ENCODE measurements at regions not wholly inside any gene's neighbourhood (a gene's known extent, or its start where the extent isn't known, plus 50 kb on each side); places are given as distances from the start of the nearest gene placed in this dataset.

- Histone ChIP-seq H3F3A (replicated peaks; ENCODE audit: low read depth) (no peaks in the 10 kb centered on the region), H3K4me3 (no peak overlapping the region), H3K27me3 (ENCODE audit: insufficient read depth) (no peaks in the 10 kb centered on the region), H3K79me2 (replicated peaks; ENCODE audit: insufficient read depth) (no peaks in the 10 kb centered on the region), H3K36me3 (ENCODE audit: insufficient read depth) (no peaks in the 10 kb centered on the region), H3K27ac (ENCODE audit: low read depth) (no peak overlapping the region), H3K4me1 (ENCODE audit: insufficient read depth) (no peaks in the 10 kb centered on the region), H2AFZ (no peak overlapping the region), H3K9me2 (ENCODE audit: insufficient read depth) (no peaks in the 10 kb centered on the region), H4K20me1 (replicated peaks; ENCODE audit: insufficient read depth) (no peaks in the 10 kb centered on the region), H3K4me2 (no peak overlapping the region)
- Mint-ChIP-seq H3K9me3 (peaks cover 3% of the 10 kb centered on the region; the same call in 1 of the 3 replicates), H3K27ac (no peak overlapping the region), H3K4me3 (no peak overlapping the region), H3K36me3 (ENCODE audit: low read depth) (no peaks in the 10 kb centered on the region), H3K4me1 (no peaks in the 10 kb centered on the region), H3K27me3 (ENCODE audit: insufficient read depth, low read depth, poor library complexity) (no peaks in the 10 kb centered on the region)
- TF ChIP-seq STAT1 (IDR thresholded peaks at IDR 0.05; ENCODE audit: unreplicated experiment) (no peak), EZH2phosphoT487 (IDR thresholded peaks at IDR 0.05; ENCODE audit: unreplicated experiment) (no peak), NANOG (IDR thresholded peaks at IDR 0.05; ENCODE audit: borderline replicate concordance) (no peak), CTCF (conservative IDR thresholded peaks at IDR 0.05; ENCODE audit: low read depth in 2 of 2) (no peak), JUNB (IDR thresholded peaks at IDR 0.05; ENCODE audit: unreplicated experiment) (no peak), ZNF331 (CRISPR knock-in tag; IDR thresholded peaks at IDR 0.05; ENCODE audit: low read depth) (no peak), EZH2 (IDR thresholded peaks at IDR 0.05; ENCODE audit: low read depth, unreplicated experiment) (no peak), POLR2AphosphoS5 (IDR thresholded peaks at IDR 0.05; ENCODE audit: low read depth) (no peak), CREB1 (CRISPR knock-in tag; IDR thresholded peaks at IDR 0.05; ENCODE audit: low read depth) (no peak), REST (IDR thresholded peaks at IDR 0.05; ENCODE audit: unreplicated experiment) (no peak), ETS1 (IDR thresholded peaks at IDR 0.05) (no peak), ZNF462 (CRISPR knock-in tag; IDR thresholded peaks at IDR 0.05) (no peak), ZNF114 (CRISPR knock-in tag; IDR thresholded peaks at IDR 0.05) (no peak)
- no peak for ATAC-seq
- no peak for DNase-seq (ENCODE audit: low spot score)
Measured at GRCh38 chr6:74369556-74369993, 673.6 kb downstream of the CD109 start.

All from GM23338 (cell line).